ENCODE measurements at regions not wholly inside any gene's neighbourhood (a gene's known extent, or its start where the extent isn't known, plus 50 kb on each side); places are given as distances from the start of the nearest gene placed in this dataset.

GRCh38 chr2:129721236-129721635 is 258.2 kb upstream of the RAB6C start:
- TF ChIP-seq POLR2A (IDR thresholded peaks at IDR 0.05; ENCODE audit: low read depth, low read length), result no peak
- TF ChIP-seq POLR2AphosphoS5 (IDR thresholded peaks at IDR 0.05; ENCODE audit: low read depth, low read length), result no peak
- TF ChIP-seq PAX5 (IDR thresholded peaks at IDR 0.05; ENCODE audit: insufficient read depth, low read length, severe bottlenecking), result no peak
- TF ChIP-seq TAF1 (IDR thresholded peaks at IDR 0.05; ENCODE audit: low read depth, low read length), result no peak
